ENCODE measurements at regions not wholly inside any gene's neighbourhood (a gene's known extent, or its start where the extent isn't known, plus 50 kb on each side); places are given as distances from the start of the nearest gene placed in this dataset.

DNA sequence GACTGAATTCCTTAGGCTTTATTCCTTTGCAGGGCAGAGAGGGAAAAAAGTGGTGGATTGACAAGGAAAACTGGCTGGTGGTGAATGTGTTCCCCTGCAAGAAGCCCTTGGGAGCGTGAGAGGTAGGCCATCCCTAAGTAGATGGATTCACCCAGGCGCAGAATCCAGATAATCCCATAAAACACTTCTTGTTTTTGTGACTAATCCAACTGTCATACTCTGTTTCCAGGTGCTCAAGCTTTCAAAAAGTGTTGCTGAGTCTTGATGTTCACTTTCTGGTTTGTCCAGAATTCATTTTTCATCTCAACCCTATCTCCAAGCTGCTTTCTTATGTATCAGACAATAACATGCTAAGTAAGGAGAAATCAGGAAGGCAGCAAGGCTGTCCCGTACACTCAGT is 250.8 kb upstream of the HABP2 start:
- Histone ChIP-seq H2AFZ (ENCODE audit: low read depth, low read length) (no peak overlapping the region), H3K4me3 (ENCODE audit: low read length) (no peak overlapping the region), H3K9me3 (ENCODE audit: low read length) (no peaks in the 10 kb centered on the region), H3K36me3 (ENCODE audit: insufficient read depth, low read length) (no peaks in the 10 kb centered on the region), H3K27me3 (ENCODE audit: insufficient read depth, low read length) (no peaks in the 10 kb centered on the region), H3K4me1 (ENCODE audit: insufficient read depth, low read length) (peaks cover 39% of the 10 kb centered on the region)

DNA sequence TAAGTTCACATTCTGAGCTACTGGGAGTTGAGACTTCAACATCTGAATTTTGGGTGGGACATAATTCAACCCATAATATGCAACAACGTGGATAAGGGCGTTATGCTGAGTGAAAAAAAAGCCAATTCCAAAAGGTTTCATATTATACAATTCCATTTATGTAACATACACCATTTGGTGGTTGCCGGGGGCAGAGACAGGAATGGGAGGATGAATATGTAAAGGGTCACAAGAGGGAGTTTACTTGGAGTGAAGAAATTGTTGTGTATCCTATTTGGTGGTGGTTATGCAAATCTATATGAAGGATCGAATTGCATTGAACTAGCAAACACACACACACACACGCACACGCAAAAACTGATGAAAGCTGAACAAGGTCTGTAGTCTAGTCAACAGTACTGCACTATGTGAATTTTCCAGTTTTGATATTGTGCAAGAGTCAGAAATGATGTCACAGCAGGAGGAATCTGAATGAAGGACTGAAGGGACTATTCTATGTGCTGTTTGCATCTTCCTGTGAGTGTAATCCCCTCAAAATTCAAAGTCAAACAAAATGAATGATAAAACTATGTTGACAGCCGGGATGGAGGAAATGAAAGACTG is 249.2 kb upstream of the HABP2 start:
- Histone ChIP-seq H3K4me3 (ENCODE audit: low read length) (no peak overlapping the region), H2AFZ (ENCODE audit: low read depth, low read length) (no peak overlapping the region), H3K27me3 (ENCODE audit: insufficient read depth, low read length) (no peaks in the 10 kb centered on the region), H3K36me3 (ENCODE audit: insufficient read depth, low read length) (no peaks in the 10 kb centered on the region), H3K9me3 (ENCODE audit: low read length) (no peaks in the 10 kb centered on the region), H3K4me1 (ENCODE audit: insufficient read depth, low read length) (peaks cover 39% of the 10 kb centered on the region)

DNA sequence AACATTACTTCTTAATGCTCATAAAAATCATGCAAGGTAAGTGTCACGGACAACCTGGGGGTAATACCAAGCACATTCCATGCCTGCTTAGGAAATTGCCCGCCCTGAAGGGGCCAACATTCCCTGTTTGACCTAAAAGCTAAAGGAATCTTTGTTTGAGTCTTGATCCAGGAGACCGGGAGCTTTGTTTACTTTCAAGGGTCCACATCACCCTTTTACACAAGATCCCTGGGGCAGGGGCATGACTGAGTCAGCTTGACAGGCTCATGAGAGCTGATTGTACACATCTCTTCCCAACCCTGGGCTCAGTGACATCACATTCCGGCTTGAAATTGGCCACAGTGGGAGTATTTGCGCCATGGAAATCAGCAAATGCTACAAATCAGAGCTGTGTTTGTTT is 248.1 kb upstream of the HABP2 start:
- no peak overlapping the region for H2AFZ ChIP-seq (ENCODE audit: low read depth, low read length)
- H3K27me3 ChIP-seq (ENCODE audit: insufficient read depth, low read length), result no peaks in the 10 kb centered on the region
- peaks cover 43% of the 10 kb centered on the region for H3K4me1 ChIP-seq (ENCODE audit: insufficient read depth, low read length)
- H3K4me3 ChIP-seq (ENCODE audit: low read length), result no peak overlapping the region
- H3K9me3 ChIP-seq (ENCODE audit: low read length), result no peaks in the 10 kb centered on the region
- H3K36me3 ChIP-seq (ENCODE audit: insufficient read depth, low read length), result no peaks in the 10 kb centered on the region

DNA sequence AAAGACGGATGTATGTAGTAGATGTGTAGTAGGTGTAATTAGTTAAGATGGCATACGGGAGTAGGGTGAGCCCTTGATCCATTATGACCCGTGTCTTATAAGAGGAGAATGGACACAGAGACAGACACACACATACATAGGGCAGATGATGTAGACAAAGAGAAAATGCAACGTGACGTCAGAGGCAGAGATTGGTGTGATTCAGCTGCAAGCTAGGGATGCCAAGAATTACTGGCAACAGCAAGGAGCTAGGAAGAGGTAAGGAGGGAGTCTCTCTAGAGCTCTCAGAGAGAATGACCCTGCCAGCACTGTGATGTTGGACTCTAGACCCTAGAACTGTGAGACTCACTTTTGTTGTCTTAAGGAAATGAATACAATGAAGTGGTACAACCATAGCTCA is 247.0 kb upstream of the HABP2 start:
- Histone ChIP-seq H3K4me3 (ENCODE audit: low read length) (no peak overlapping the region), H3K4me1 (ENCODE audit: insufficient read depth, low read length) (peaks cover 53% of the 10 kb centered on the region), H3K36me3 (ENCODE audit: insufficient read depth, low read length) (no peaks in the 10 kb centered on the region), H3K9me3 (ENCODE audit: low read length) (no peaks in the 10 kb centered on the region), H2AFZ (ENCODE audit: low read depth, low read length) (no peak overlapping the region), H3K27me3 (ENCODE audit: insufficient read depth, low read length) (no peaks in the 10 kb centered on the region)

DNA sequence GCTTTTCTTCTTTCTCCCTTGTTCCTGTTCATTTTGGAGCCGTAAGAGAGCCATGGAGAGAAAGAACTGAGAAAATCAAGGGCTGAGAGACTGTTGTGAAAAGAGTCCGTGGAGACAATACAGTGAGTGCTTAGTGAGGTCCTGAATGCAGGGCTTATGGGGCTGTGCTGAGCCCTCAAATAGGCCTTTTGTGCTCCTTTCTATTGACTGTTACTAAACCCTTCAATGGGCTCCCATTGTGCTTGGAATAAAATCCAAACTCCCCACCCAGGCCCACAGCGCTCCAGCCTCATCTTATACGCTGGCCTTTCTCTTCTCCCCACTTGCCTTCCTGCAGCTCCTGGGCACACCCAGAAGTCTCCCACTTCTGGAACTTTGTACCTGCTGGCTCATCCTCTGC is 243.1 kb upstream of the HABP2 start:
- H2AFZ ChIP-seq (ENCODE audit: low read depth, low read length), result no peak overlapping the region
- peak overlapping the region; percentile 22 for H3K4me3 ChIP-seq (ENCODE audit: low read length)
- H3K4me1 ChIP-seq (ENCODE audit: insufficient read depth, low read length), result peaks cover 38% of the 10 kb centered on the region
- no peaks in the 10 kb centered on the region for H3K36me3 ChIP-seq (ENCODE audit: insufficient read depth, low read length)
- H3K27me3 ChIP-seq (ENCODE audit: insufficient read depth, low read length), result no peaks in the 10 kb centered on the region
- H3K9me3 ChIP-seq (ENCODE audit: low read length), result peaks cover 2% of the 10 kb centered on the region

DNA sequence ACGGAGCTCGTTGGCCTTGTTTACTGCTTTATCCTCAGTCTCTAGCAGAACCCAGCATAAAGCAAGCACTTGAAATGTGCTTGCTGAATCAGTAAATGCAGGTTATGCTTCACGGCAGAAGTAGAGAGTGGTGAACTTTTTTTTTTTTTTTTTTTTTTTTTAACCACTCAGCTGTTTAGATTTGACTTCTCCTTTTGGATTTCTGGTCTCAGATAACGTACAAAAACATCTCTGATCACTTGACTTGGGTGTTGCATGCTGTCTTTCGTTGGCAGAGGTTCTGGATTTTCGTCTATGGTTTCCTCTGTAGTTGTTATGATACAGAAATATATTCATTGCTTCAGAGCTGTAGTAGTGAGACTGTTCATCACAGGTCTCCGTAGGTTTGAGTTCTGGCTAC is 242.5 kb upstream of the HABP2 start:
- Histone ChIP-seq H2AFZ (ENCODE audit: low read depth, low read length) (no peak overlapping the region), H3K4me1 (ENCODE audit: insufficient read depth, low read length) (peaks cover 34% of the 10 kb centered on the region), H3K9me3 (ENCODE audit: low read length) (peaks cover 2% of the 10 kb centered on the region), H3K27me3 (ENCODE audit: insufficient read depth, low read length) (no peaks in the 10 kb centered on the region), H3K4me3 (ENCODE audit: low read length) (no peak overlapping the region), H3K36me3 (ENCODE audit: insufficient read depth, low read length) (no peaks in the 10 kb centered on the region)

DNA sequence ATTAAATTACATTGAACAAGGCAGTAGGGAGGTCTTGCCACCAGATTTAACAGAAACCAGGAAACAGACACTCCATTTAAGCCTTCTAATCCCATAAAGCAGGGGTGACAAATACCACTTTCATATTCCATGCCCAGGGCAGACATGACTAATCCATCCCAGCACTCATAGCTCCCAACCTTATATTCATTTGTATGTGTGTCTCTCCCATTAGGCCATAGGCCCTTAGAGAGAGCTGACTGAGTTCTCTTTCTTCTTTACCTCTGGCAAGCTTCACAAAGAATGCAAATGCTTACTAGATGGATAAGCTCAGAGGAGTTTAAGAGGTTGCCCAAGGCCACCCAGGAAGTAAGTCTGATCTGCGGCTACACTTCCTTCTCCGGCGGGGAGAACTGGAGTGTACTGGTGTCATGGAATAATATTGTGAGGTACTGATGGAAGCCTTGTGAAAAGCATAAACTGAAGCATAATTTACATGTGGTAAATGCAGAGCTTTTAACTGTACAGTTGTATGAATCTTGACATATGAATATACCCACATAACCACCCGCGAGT is 239.7 kb upstream of the HABP2 start:
- Histone ChIP-seq H2AFZ (ENCODE audit: low read depth, low read length) (no peak overlapping the region), H3K36me3 (ENCODE audit: insufficient read depth, low read length) (no peaks in the 10 kb centered on the region), H3K4me1 (ENCODE audit: insufficient read depth, low read length) (peaks cover 28% of the 10 kb centered on the region), H3K4me3 (ENCODE audit: low read length) (no peak overlapping the region), H3K9me3 (ENCODE audit: low read length) (peaks cover 2% of the 10 kb centered on the region), H3K27me3 (ENCODE audit: insufficient read depth, low read length) (no peaks in the 10 kb centered on the region)

DNA sequence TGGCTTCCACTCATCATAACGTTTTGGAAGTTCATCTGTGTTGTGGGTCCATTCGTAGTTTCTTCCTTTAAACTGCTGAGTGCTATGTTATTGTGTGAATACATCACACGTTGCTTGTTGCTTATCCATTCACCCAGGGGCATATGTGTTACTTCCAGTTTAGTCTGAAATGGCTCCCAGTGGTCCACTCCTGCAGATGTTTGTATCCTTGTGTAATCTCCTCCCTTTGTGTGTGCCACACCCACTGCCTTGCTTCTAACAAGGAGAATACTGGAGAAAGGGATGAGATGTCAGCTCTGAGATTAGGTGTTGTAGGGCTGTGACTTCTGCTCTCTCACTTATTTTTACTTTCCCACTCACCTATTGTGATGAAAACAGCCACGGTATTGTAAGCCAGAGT is 239.1 kb upstream of the HABP2 start:
- peaks cover 28% of the 10 kb centered on the region for H3K4me1 ChIP-seq (ENCODE audit: insufficient read depth, low read length)
- no peaks in the 10 kb centered on the region for H3K36me3 ChIP-seq (ENCODE audit: insufficient read depth, low read length)
- H2AFZ ChIP-seq (ENCODE audit: low read depth, low read length), result no peak overlapping the region
- no peaks in the 10 kb centered on the region for H3K27me3 ChIP-seq (ENCODE audit: insufficient read depth, low read length)
- H3K4me3 ChIP-seq (ENCODE audit: low read length), result no peak overlapping the region
- H3K9me3 ChIP-seq (ENCODE audit: low read length), result peaks cover 2% of the 10 kb centered on the region

DNA sequence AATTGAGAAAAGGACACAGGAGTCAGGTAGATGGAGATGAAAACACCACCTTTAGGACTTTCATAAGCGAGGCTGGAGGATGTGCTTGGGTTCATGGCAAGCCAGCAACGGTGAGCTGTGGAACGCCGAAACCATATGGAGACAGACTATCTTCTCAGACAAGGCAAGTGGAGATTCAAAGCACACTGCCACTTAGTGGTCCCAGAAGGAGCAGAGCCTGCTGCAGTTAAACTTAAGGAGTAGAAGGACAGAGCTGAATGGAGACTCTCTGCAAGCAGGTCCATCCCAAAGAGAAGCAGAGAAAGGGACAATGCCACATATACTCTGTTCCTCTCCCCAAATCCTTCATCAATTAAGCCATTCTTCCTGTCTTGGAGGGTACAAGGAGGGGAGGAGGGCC is 236.3 kb upstream of the HABP2 start:
- Histone ChIP-seq H3K9me3 (ENCODE audit: low read length) (peaks cover 2% of the 10 kb centered on the region), H2AFZ (ENCODE audit: low read depth, low read length) (no peak overlapping the region), H3K4me1 (ENCODE audit: insufficient read depth, low read length) (peaks cover 6% of the 10 kb centered on the region), H3K36me3 (ENCODE audit: insufficient read depth, low read length) (no peaks in the 10 kb centered on the region), H3K4me3 (ENCODE audit: low read length) (no peak overlapping the region), H3K27me3 (ENCODE audit: insufficient read depth, low read length) (no peaks in the 10 kb centered on the region)

DNA sequence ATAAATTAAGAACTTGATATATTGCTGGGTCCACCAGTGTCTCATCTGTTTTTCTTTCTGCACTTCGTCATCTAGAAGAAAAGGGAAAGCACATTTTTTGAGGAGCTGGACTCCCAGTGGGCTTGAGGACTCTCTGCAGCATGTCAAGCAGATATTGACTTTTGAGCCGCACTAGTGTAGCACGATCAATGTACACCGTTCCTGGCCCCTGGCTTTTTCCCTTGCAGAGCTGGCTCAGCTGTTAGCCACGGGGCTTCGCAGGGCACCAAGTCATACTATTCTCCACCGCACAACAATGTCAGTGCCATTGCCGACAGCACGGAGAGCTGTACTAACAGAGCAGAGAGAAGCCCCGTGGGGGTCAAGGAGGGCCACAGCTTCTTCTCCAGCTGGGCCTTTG is 235.4 kb upstream of the HABP2 start:
- peaks cover 3% of the 10 kb centered on the region for H3K4me1 ChIP-seq (ENCODE audit: insufficient read depth, low read length)
- no peaks in the 10 kb centered on the region for H3K36me3 ChIP-seq (ENCODE audit: insufficient read depth, low read length)
- H3K9me3 ChIP-seq (ENCODE audit: low read length), result peaks cover 2% of the 10 kb centered on the region
- no peak overlapping the region for H2AFZ ChIP-seq (ENCODE audit: low read depth, low read length)
- no peaks in the 10 kb centered on the region for H3K27me3 ChIP-seq (ENCODE audit: insufficient read depth, low read length)
- no peak overlapping the region for H3K4me3 ChIP-seq (ENCODE audit: low read length)

DNA sequence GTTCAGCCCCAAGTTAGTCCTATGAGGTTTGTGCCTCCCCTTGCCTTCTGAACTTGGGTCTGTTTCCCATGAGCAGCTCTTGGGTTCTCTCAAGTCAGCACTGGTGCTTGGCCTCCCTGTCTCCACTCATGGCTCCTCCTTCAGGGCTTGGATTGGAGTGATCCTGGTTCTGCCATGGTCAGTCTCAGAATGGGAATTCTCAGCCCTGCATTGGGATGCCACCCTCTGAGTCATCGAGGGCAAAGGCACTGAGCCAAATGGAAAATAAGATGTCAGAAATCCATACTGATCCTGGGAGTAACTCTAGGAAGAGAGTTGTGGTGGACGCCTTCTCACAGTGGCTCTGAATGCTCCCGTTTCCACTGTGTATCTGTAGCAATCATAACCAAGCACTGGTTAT is 233.4 kb upstream of the HABP2 start:
- no peak overlapping the region for H2AFZ ChIP-seq (ENCODE audit: low read depth, low read length)
- H3K4me1 ChIP-seq (ENCODE audit: insufficient read depth, low read length), result peaks cover 3% of the 10 kb centered on the region
- no peaks in the 10 kb centered on the region for H3K27me3 ChIP-seq (ENCODE audit: insufficient read depth, low read length)
- no peaks in the 10 kb centered on the region for H3K36me3 ChIP-seq (ENCODE audit: insufficient read depth, low read length)
- H3K9me3 ChIP-seq (ENCODE audit: low read length), result no peaks in the 10 kb centered on the region
- no peak overlapping the region for H3K4me3 ChIP-seq (ENCODE audit: low read length)

DNA sequence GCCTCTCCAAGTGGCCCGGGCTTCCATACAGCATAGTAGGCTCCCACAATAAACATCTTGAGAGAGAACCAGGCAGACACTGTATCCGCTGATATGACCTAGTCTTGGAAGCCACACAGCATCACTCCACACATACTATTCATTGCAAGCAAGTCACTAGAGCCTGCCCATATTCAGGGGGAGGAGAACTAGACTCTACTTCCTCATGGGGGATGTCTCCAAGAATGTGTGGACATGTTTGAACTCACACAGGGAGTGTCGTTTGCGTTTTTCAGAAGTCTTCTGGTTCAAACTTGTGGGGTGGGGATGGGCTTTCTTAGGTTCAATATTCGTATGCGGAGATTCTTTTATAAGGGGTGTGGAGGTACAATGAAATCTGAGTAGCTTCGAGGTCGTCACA is 232.6 kb upstream of the HABP2 start:
- Histone ChIP-seq H2AFZ (ENCODE audit: low read depth, low read length) (no peak overlapping the region), H3K4me1 (ENCODE audit: insufficient read depth, low read length) (peaks cover 3% of the 10 kb centered on the region), H3K36me3 (ENCODE audit: insufficient read depth, low read length) (no peaks in the 10 kb centered on the region), H3K27me3 (ENCODE audit: insufficient read depth, low read length) (no peaks in the 10 kb centered on the region), H3K9me3 (ENCODE audit: low read length) (no peaks in the 10 kb centered on the region), H3K4me3 (ENCODE audit: low read length) (no peak overlapping the region)

DNA sequence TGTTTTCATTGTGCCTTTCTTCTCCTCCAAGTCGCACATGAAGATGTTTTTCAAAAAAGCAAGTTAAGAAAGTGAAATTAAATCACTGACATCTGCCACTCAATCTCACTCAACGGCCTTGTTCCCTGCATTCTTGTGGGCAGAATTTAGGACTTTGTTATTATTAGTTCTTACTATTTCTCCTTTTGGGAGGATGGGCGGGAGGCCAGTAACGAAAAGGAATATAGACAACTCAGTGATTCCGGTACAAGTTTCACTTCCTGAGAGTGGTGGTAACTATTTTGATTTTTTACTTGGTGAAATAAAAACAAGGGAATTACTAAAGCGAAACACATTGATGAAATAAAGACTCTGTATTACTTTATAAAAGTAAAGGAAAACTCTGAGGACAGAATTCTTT is 231.9 kb upstream of the HABP2 start:
- Histone ChIP-seq H3K4me3 (ENCODE audit: low read length) (no peak overlapping the region), H3K27me3 (ENCODE audit: insufficient read depth, low read length) (no peaks in the 10 kb centered on the region), H2AFZ (ENCODE audit: low read depth, low read length) (no peak overlapping the region), H3K36me3 (ENCODE audit: insufficient read depth, low read length) (no peaks in the 10 kb centered on the region), H3K9me3 (ENCODE audit: low read length) (no peaks in the 10 kb centered on the region), H3K4me1 (ENCODE audit: insufficient read depth, low read length) (peaks cover 5% of the 10 kb centered on the region)

DNA sequence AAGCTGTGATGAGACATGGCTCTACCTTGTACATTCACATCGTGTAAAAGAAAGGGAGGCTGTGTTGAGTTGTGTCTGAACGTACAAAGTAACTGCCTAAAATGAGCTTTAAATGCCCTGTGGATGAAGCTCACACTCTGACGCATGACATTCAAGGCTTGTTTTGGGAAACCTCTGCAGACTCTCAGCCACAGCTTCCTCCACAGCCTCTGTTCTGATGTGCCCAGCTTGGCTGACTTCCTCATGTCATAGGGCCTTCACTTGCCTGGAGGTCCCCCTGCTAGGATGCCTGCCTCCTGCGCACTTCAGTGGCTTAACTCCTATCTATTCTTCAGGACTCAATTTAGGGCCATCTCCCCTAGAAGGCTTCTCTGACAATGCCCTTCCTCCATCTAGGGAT is 230.0 kb upstream of the HABP2 start:
- Histone ChIP-seq H3K27me3 (ENCODE audit: insufficient read depth, low read length) (no peaks in the 10 kb centered on the region), H3K36me3 (ENCODE audit: insufficient read depth, low read length) (no peaks in the 10 kb centered on the region), H3K4me1 (ENCODE audit: insufficient read depth, low read length) (peaks cover 22% of the 10 kb centered on the region), H3K4me3 (ENCODE audit: low read length) (no peak overlapping the region), H2AFZ (ENCODE audit: low read depth, low read length) (no peak overlapping the region), H3K9me3 (ENCODE audit: low read length) (no peaks in the 10 kb centered on the region)

Data from neuron (in vitro differentiated cells).